SK-N-SH (cell line): ENCODE measurements at regions not wholly inside any gene's neighbourhood (a gene's known extent, or its start where the extent isn't known, plus 50 kb on each side); places are given as distances from the start of the nearest gene placed in this dataset.
A peak's percentile ranks its signal among the peaks of the same experiment; 100 is the strongest.

ENCODE experiments used
- CTCF ChIA-PET: fragments of 300-600, 350-600 bp; formaldehyde crosslinking; extraction: SDS; loops from one replicate; lab custom pipeline; 2021; lab: Yijun Ruan, JAX
- POLR2A ChIA-PET: fragments of 350-600 bp; sonication (Branson Sonifier 250); formaldehyde crosslinking; extraction: SDS; loops from one replicate; lab custom pipeline; 2020; ENCODE audit warnings: antibody characterized with exemption, inconsistent platforms; lab: Yijun Ruan, JAX
- DNase-seq: peaks from one replicate; pipeline ENCODE4 v3.0.0; 2012
- H2AFZ ChIP-seq: fragments of 200-600 bp; sonication (generic); 2 replicates; pipeline ENCODE4 v1.8.1; 2016; ENCODE audit warnings: antibody characterized with exemption, mild to moderate bottlenecking, low read depth
- H3F3A ChIP-seq: fragments of 200-600 bp; sonication (generic); replicated peaks from 2 replicates; pipeline ENCODE3; 2016; ENCODE audit warnings: antibody characterized with exemption, mild to moderate bottlenecking; ENCODE audit not compliant: insufficient read depth
- H3K27ac ChIP-seq, 2 experiments: fragments of 200-500 bp in 1 of 2; fragments of 200-600 bp in 1 of 2; sonication (Bioruptor generic) in 1 of 2; sonication (generic), shearing (Covaris generic) in 1 of 2; 2 replicates each; pipeline versions ENCODE4 v1.5.1 to v1.6.1; 2014 to 2016; ENCODE audit warnings: low read depth in 2 of 2, inconsistent platforms in 1 of 2, low read length in 1 of 2, mild to moderate bottlenecking in 1 of 2, mixed read lengths in 1 of 2
- H3K27me3 ChIP-seq: fragments of 200-600 bp; sonication (generic), shearing (Covaris generic); 2 replicates; pipeline ENCODE4 v1.6.1; 2016; ENCODE audit warnings: mixed run types; ENCODE audit not compliant: insufficient read depth
- H3K36me3 ChIP-seq, 2 experiments: fragments of 200-500 bp in 1 of 2; fragments of 200-600 bp in 1 of 2; sonication (Bioruptor generic) in 1 of 2; sonication (generic) in 1 of 2; replicated peaks in 1 of 2; 2 replicates each; pipeline versions ENCODE3 to v1.5.1; 2014 to 2016; ENCODE audit warnings: low read length in 1 of 2, mild to moderate bottlenecking in 1 of 2; ENCODE audit not compliant: insufficient read depth in 2 of 2, control insufficient read depth in 1 of 2
- H3K4me1 ChIP-seq, 2 experiments: fragments of 200-500 bp in 1 of 2; fragments of 200-600 bp in 1 of 2; sonication (Bioruptor generic) in 1 of 2; sonication (generic), shearing (Covaris generic) in 1 of 2; 2 replicates each; pipeline versions ENCODE4 v1.5.1 to v1.6.1; 2014 to 2016; ENCODE audit warnings: low read depth in 1 of 2, low read length in 1 of 2, mixed run types in 1 of 2; ENCODE audit not compliant: insufficient read depth in 2 of 2, control insufficient read depth in 1 of 2
- H3K4me2 ChIP-seq: fragments of 200-600 bp; sonication (generic), shearing (Covaris generic); 2 replicates; pipeline ENCODE4 v1.6.1; 2017; ENCODE audit warnings: mixed run types
- H3K4me3 ChIP-seq, 2 experiments: fragments of 200-500 bp in 1 of 2; fragments of 200-600 bp in 1 of 2; sonication (Bioruptor generic) in 1 of 2; sonication (generic), shearing (Covaris generic) in 1 of 2; 2 replicates each; pipeline versions ENCODE4 v1.5.1 to v1.8.1; 2014 to 2016; ENCODE audit warnings: low read depth in 2 of 2, inconsistent platforms in 1 of 2, low read length in 1 of 2, mild to moderate bottlenecking in 1 of 2, mixed read lengths in 1 of 2, moderate library complexity in 1 of 2
- H3K79me2 ChIP-seq: fragments of 200-600 bp; sonication (generic); 2 replicates; pipeline ENCODE4 v1.8.1; 2017; ENCODE audit warnings: mild to moderate bottlenecking; ENCODE audit not compliant: insufficient read depth
- H3K9ac ChIP-seq: fragments of 200-600 bp; sonication (generic); 2 replicates; pipeline ENCODE4 v1.6.1; 2017; ENCODE audit warnings: mixed run types
- H3K9me2 ChIP-seq: fragments of 200-600 bp; sonication (generic); 2 replicates; pipeline ENCODE4 v1.6.1; 2017; ENCODE audit warnings: mixed run types
- H3K9me3 ChIP-seq: fragments of 200-600 bp; sonication (generic); 2 replicates; pipeline ENCODE4 v1.6.1; 2017; ENCODE audit warnings: mixed run types, mild to moderate bottlenecking, moderate library complexity
- H4K20me1 ChIP-seq: fragments of 200-600 bp; sonication (generic); 2 replicates; pipeline ENCODE4 v1.6.1; 2017; ENCODE audit warnings: mild to moderate bottlenecking, mixed run types; ENCODE audit not compliant: insufficient read depth
- CHD2 ChIP-seq: fragments of 150-350 bp; IDR thresholded peaks from 2 replicates; pipeline ENCODE4 v1.6.1; 2018; ENCODE audit warnings: low read length; ENCODE audit not compliant: partially characterized antibody
- EZH2phosphoT487 ChIP-seq: fragments of 200-600 bp; sonication (generic); IDR thresholded peaks from 2 replicates; pipeline ENCODE4 v1.6.1; 2017; ENCODE audit warnings: low read depth, mixed run types, mild to moderate bottlenecking, antibody characterized with exemption, moderate library complexity, borderline replicate concordance
- FOXM1 ChIP-seq: IDR thresholded peaks from 2 replicates; pipeline ENCODE4 v1.4.0; 2012; ENCODE audit warnings: low read depth, mild to moderate bottlenecking
- GABPA ChIP-seq: IDR thresholded peaks from 2 replicates; pipeline ENCODE4 v1.4.0; 2012; ENCODE audit warnings: low read depth, mild to moderate bottlenecking
- JUND ChIP-seq: IDR thresholded peaks from 2 replicates; pipeline ENCODE4 v1.4.0; 2012
- MAX ChIP-seq: IDR thresholded peaks from 2 replicates; pipeline ENCODE4 v1.4.0; 2012; ENCODE audit warnings: low read depth
- MEF2A ChIP-seq: IDR thresholded peaks from 2 replicates; pipeline ENCODE4 v1.4.0; 2012; ENCODE audit warnings: low read depth, borderline replicate concordance
- NFIC ChIP-seq: IDR thresholded peaks from 2 replicates; pipeline ENCODE4 v1.4.0; 2012; ENCODE audit warnings: borderline replicate concordance
- REST ChIP-seq: IDR thresholded peaks from 2 replicates; pipeline ENCODE4 v1.6.1; 2012; ENCODE audit warnings: mild to moderate bottlenecking, low read depth, low read length, moderate library complexity
- TEAD4 ChIP-seq: IDR thresholded peaks from 2 replicates; pipeline ENCODE4 v1.4.0; 2012; ENCODE audit warnings: mild to moderate bottlenecking, borderline replicate concordance; ENCODE audit not compliant: insufficient read depth
- YY1 ChIP-seq: IDR thresholded peaks from 2 replicates; pipeline ENCODE4 v1.4.0; 2012; ENCODE audit warnings: low read depth, mild to moderate bottlenecking
- ZBTB33 ChIP-seq: IDR thresholded peaks from 2 replicates; pipeline ENCODE4 v1.4.0; 2012; ENCODE audit warnings: low read depth, borderline replicate concordance
- WGBS: methylation state at CpG from one replicate; pipeline ENCODE4 v1.1.6; 2017; ENCODE audit warnings: low lambda C conversion rate; 5-methylcytosine and 5-hydroxymethylcytosine counted together
- TF ChIP-seq, protein P1 (sequence below): fragments of 150-350 bp; IDR thresholded peaks from 2 replicates; pipeline ENCODE4 v1.6.1; 2016; ENCODE audit warnings: mild to moderate bottlenecking, low read depth, low read length
- TF ChIP-seq, protein P2 (sequence below): fragments of 150-350 bp; IDR thresholded peaks from 2 replicates; pipeline ENCODE4 v1.6.1; 2017; ENCODE audit warnings: antibody characterized with exemption, low read length, low read depth, borderline replicate concordance
- TF ChIP-seq, protein P3 (sequence below): IDR thresholded peaks from 2 replicates; pipeline ENCODE4; 2012

- H3K27me3 ChIP-seq: no peaks in the 10 kb centered on the region
- H4K20me1 ChIP-seq: no peaks in the 10 kb centered on the region
- H3K4me3 ChIP-seq: no peak overlapping the region
- H3K79me2 ChIP-seq: no peaks in the 10 kb centered on the region
- no peak overlapping the region for H3K27ac ChIP-seq
- no peak overlapping the region for H2AFZ ChIP-seq
- no peaks in the 10 kb centered on the region for H3F3A ChIP-seq
- TF ChIP-seq NFIC (peak; percentile 20; the same call in 1 of the 2 replicates), CHD2 (no peak)
- H3K9ac ChIP-seq: no peak overlapping the region
- CTCF ChIA-PET: no interaction called here
- no peaks in the 10 kb centered on the region for H3K36me3 ChIP-seq
- H3K4me2 ChIP-seq: no peak overlapping the region
- H3K4me1 ChIP-seq: peaks cover 0 to 5% of the 10 kb centered on the region in 2 experiments; a peak in 1 of 4 replicates
- H3K9me3 ChIP-seq: no peaks in the 10 kb centered on the region
- WGBS: 60% methylated on average over 8 of the region's 8 CpGs
- DNase-seq: no peak
- no peaks in the 10 kb centered on the region for H3K9me2 ChIP-seq
- POLR2A ChIA-PET: no interaction called here
Measured at GRCh38 chr10:33732161-33732680, 397.8 kb upstream of the NRP1 start.

GRCh38 chr10:33731322-33731721 lies 396.9 kb upstream of the NRP1 start:
- CTCF ChIA-PET: interaction anchor here (1.4 kb wide), 1 partner anchor 12 kb away, joined by 4 read pairs; no protein-coding TSS in a partner anchor
- Histone ChIP-seq H3K4me1 (peaks cover 0 to 5% of the 10 kb centered on the region in 2 experiments; a peak in 1 of 4 replicates), H3K27ac (no peak overlapping the region), H3K27me3 (no peaks in the 10 kb centered on the region)
- POLR2A ChIA-PET: no interaction called here
- no peak for TF ChIP-seq TEAD4
- no peak for TF ChIP-seq MEF2A
- no peak for TF ChIP-seq YY1
- TF ChIP-seq ZBTB33: no peak
- TF ChIP-seq JUND: no peak
- no peak for TF ChIP-seq MAX
- TF ChIP-seq FOXM1: no peak
- TF ChIP-seq, protein P1, sequence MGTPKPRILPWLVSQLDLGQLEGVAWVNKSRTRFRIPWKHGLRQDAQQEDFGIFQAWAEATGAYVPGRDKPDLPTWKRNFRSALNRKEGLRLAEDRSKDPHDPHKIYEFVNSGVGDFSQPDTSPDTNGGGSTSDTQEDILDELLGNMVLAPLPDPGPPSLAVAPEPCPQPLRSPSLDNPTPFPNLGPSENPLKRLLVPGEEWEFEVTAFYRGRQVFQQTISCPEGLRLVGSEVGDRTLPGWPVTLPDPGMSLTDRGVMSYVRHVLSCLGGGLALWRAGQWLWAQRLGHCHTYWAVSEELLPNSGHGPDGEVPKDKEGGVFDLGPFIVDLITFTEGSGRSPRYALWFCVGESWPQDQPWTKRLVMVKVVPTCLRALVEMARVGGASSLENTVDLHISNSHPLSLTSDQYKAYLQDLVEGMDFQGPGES: no peak
- TF ChIP-seq, protein P2, sequence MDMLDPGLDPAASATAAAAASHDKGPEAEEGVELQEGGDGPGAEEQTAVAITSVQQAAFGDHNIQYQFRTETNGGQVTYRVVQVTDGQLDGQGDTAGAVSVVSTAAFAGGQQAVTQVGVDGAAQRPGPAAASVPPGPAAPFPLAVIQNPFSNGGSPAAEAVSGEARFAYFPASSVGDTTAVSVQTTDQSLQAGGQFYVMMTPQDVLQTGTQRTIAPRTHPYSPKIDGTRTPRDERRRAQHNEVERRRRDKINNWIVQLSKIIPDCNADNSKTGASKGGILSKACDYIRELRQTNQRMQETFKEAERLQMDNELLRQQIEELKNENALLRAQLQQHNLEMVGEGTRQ: no peak
- no peak for TF ChIP-seq REST
- no peak for TF ChIP-seq EZH2phosphoT487
- TF ChIP-seq GABPA: no peak
- TF ChIP-seq, protein P3, sequence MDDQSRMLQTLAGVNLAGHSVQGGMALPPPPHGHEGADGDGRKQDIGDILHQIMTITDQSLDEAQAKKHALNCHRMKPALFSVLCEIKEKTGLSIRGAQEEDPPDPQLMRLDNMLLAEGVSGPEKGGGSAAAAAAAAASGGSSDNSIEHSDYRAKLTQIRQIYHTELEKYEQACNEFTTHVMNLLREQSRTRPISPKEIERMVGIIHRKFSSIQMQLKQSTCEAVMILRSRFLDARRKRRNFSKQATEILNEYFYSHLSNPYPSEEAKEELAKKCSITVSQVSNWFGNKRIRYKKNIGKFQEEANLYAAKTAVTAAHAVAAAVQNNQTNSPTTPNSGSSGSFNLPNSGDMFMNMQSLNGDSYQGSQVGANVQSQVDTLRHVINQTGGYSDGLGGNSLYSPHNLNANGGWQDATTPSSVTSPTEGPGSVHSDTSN: no peak
- TF ChIP-seq, all 33 proteins: peak for 0
- no peak for DNase-seq
- Histone ChIP-seq H3K9ac (no peak overlapping the region), H3K36me3 (no peaks in the 10 kb centered on the region), H3K9me3 (no peaks in the 10 kb centered on the region), H3K4me2 (no peak overlapping the region), H3K4me3 (no peak overlapping the region), H3K79me2 (no peaks in the 10 kb centered on the region), H3K9me2 (no peaks in the 10 kb centered on the region), H3F3A (no peaks in the 10 kb centered on the region), H2AFZ (no peak overlapping the region), H4K20me1 (no peaks in the 10 kb centered on the region)
- 74% methylated on average over 6 of the region's 6 CpGs for WGBS
